SK-N-MC (cell line): ENCODE measurements at regions not wholly inside any gene's neighbourhood (a gene's known extent, or its start where the extent isn't known, plus 50 kb on each side); places are given as distances from the start of the nearest gene placed in this dataset.
"Not testable (repeated sequence)": the region's sequence is repeated elsewhere in the genome, so short reads cannot be mapped to it uniquely, and the experiment has no call there.

Source experiments
- DNase-seq: peaks from one replicate; pipeline ENCODE4 v3.0.0-alpha.2; 2011; ENCODE audit warnings: low read depth, low spot score
- H3K27ac ChIP-seq: fragments of 200-600 bp; sonication (generic); 2 replicates; pipeline ENCODE4 v1.5.1; 2016; ENCODE audit warnings: mixed run types
- H3K36me3 ChIP-seq: fragments of 200-600 bp; sonication (generic); 2 replicates; pipeline ENCODE4 v1.6.1; 2017; ENCODE audit warnings: antibody characterized with exemption, low read length, mixed read lengths; ENCODE audit not compliant: insufficient read depth
- H3K4me3 ChIP-seq: fragments of 200-600 bp; sonication (generic); 2 replicates; pipeline ENCODE4 v1.5.1; 2016
- H3K9ac ChIP-seq: fragments of 200-600 bp; sonication (generic); 2 replicates; pipeline ENCODE4 v1.8.0; 2017; ENCODE audit warnings: mixed run types, mixed read lengths; ENCODE audit not compliant: insufficient read length
- H3K9me3 ChIP-seq: fragments of 200-600 bp; sonication (generic); 2 replicates; pipeline ENCODE4 v1.6.1; 2017; ENCODE audit warnings: low read depth, mild to moderate bottlenecking, antibody characterized with exemption, low read length, moderate library complexity, mixed read lengths
- EZH2 ChIP-seq: fragments of 200-600 bp; sonication (generic); IDR thresholded peaks from one replicate; pipeline ENCODE4 v1.6.1; 2017; ENCODE audit warnings: antibody characterized with exemption
- FOXP2 ChIP-seq: optimal IDR thresholded peaks from 2 replicates; pipeline ENCODE3; 2011; ENCODE audit warnings: mild to moderate bottlenecking, moderate library complexity; ENCODE audit not compliant: insufficient read depth; ENCODE audit errors: extremely low read length, control extremely low read depth
- POLR2AphosphoS5 ChIP-seq: IDR thresholded peaks from 2 replicates; pipeline ENCODE4 v1.6.1; 2012; ENCODE audit warnings: mild to moderate bottlenecking, low read depth, low read length, borderline replicate concordance

DNA sequence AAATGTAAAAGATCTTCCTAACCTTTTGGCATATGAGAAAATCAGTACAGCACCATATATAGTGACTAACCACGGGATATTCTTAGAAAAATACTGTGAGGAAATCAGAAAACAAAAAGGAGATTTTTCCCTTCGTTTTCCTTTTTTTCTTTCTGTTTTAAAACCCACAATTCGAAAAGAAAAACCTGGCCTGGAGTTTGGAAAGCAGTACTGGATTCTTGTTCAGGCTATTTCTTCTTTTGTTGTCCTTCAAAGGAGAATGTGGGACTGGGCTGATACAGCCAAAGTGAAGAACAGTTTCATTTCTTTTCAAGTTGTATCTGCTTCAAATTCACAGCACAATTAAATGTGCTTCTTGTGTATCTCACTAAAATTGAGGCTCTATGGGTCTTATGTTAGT, 156.8 kb upstream of the PHYHIPL start:
- H3K27ac ChIP-seq = no peak overlapping the region
- no peak for TF ChIP-seq FOXP2
- no peak for TF ChIP-seq EZH2
- no peak for TF ChIP-seq POLR2AphosphoS5
- H3K9me3 ChIP-seq = no peaks in the 10 kb centered on the region
- no peak for DNase-seq
- H3K9ac ChIP-seq = no peak overlapping the region
- H3K4me3 ChIP-seq = no peak overlapping the region
- H3K36me3 ChIP-seq = no peaks in the 10 kb centered on the region

GRCh38 chr10:59020502-59020901, 155.9 kb upstream of the PHYHIPL start:
- Histone ChIP-seq H3K36me3 (no peaks in the 10 kb centered on the region), H3K9me3 (no peaks in the 10 kb centered on the region), H3K27ac (no peak overlapping the region), H3K4me3 (no peak overlapping the region), H3K9ac (no peak overlapping the region)
- no peak for DNase-seq
- TF ChIP-seq EZH2 (no peak), POLR2AphosphoS5 (no peak), FOXP2 (no peak)

DNA sequence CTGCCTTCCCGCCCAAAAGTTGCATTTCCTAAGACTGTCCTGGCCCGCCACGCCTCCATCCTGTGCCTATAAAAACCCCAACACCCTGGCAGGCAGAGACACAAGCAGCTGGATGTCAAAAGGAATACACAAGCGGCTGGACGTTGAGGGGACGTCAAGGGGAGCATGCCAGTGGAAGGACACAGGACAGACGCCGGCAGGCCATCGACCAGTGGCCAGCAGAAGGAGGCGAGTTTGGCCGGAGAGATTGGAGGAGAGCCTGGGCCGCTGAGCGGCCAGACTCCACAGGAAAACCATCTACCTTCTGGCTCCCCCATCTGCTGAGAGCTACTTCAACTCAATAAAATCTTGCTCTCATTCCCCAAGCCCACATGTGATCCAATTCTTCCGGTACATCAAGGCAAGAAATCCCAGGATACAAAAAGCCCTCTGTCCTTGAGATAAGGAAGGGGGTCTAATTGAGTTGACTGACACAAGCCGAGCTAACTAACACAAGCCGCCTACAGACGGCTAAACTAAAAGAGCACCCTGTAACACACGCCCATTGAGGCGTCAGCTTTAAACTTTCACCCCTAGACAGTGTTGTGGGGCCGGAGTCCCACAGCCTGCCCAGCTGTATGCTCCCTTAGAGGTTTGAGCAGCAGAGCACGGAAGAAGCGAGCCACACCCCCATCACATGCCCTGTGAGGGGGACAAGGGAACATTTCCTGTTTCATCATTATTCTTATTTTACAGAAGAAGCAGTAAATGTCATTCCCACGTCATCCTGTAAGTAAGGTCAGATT, 150.3 kb upstream of the PHYHIPL start:
- Histone ChIP-seq H3K36me3 (no peaks in the 10 kb centered on the region), H3K27ac (no peak overlapping the region), H3K9ac (no peak overlapping the region), H3K9me3 (no peaks in the 10 kb centered on the region), H3K4me3 (no peak overlapping the region)
- TF ChIP-seq FOXP2 = no peak
- TF ChIP-seq POLR2AphosphoS5 = no peak
- no peak for TF ChIP-seq EZH2
- DNase-seq = no peak

DNA sequence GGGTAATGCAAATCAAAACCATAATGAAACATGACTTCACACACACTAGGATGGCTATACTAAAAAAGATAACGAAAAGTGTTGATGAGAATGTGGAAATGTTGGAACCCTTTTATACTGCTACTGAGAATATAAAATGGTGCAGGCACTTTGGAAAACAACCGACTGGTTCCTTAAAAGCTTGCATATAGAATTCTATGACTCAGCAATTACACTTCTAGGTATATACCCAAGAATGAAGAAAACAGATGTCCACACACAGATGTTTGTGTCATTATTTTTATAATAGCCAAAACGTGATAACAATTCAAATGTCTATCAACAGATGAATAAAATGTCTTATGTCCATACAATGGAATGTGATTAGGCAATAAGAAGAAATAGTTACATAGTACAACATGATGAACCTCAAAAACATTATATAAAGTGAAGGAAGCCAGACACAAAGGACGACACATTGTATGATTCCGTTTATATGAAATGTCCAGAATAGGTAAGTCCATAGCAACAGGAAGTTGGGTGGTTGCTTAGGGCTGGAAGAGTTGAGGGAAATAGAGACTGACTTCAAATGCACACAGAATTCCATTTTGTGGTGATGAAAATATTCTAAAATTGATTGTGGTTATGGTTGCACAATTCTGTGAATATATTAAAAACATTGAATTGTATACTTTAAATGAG, 148.3 kb upstream of the PHYHIPL start:
- peak; percentile 40 for DNase-seq
- H3K4me3 ChIP-seq = no peak overlapping the region

DNA sequence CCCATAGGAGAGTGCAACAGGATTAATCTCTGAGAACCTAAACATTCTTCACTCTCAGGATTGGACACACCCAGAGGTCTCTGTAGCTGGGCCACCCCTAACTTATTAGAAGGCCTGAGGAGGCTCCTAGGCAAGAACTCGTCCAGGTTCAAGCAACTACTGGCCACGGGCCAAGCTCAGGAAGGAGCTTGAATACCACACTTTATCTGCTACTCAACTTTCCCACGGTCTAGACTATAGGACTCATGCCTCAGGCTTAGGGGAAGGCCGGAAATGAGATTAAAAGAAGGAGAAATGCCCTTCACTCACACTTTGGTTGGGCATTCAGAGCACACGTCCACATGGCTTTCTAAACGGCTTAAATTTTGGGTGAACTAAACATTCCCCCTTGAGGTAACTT, 142.8 kb upstream of the PHYHIPL start:
- no peak overlapping the region for H3K27ac ChIP-seq
- H3K9me3 ChIP-seq = no peaks in the 10 kb centered on the region
- H3K36me3 ChIP-seq = no peaks in the 10 kb centered on the region
- H3K9ac ChIP-seq = no peak overlapping the region
- H3K4me3 ChIP-seq = no peak overlapping the region
- no peak for DNase-seq
- TF ChIP-seq FOXP2 (no peak), POLR2AphosphoS5 (no peak), EZH2 (no peak)

More for the DNA sequence above, 148.3 kb upstream of the PHYHIPL start:
- Histone ChIP-seq H3K9me3 (no peaks in the 10 kb centered on the region), H3K27ac (no peak overlapping the region), H3K9ac (no peak overlapping the region), H3K36me3 (no peaks in the 10 kb centered on the region)
- TF ChIP-seq FOXP2 = no peak
- TF ChIP-seq EZH2 = no peak
- TF ChIP-seq POLR2AphosphoS5 = no peak

DNA sequence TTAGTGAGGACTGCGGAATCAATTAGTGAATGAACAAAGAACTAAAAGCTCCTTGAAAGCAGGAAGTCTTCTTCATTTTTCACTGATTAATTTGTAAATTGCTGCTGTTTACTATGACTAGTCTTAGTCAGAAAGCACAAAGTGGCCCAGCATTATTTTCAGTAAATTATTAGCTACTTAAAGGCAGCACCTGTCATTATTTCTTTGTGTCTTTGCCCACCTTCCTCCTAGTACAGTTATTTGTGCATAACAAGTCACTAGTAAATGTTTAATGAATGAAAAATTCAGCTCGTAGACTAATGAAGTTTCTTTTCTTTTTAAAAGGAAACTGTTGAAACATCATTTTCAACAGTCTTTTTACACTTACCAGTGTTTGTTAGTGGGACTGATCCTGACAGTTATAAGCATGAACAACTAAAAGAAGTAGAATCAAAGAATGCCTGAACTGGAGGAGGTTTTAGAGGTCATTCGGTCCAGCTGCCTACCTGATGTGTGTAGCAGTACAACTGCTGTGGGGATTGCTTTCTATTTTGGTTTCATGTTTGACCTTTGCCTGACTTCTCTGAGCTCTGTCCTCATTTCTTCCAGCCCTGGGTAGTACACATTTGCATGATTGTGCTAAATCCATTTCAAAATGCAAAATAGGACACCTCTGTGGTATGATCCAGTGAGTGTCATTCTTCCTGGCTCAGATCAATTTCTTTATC, 140.0 kb upstream of the PHYHIPL start:
- Histone ChIP-seq H3K27ac (no peak overlapping the region), H3K9ac (no peak overlapping the region), H3K9me3 (no peaks in the 10 kb centered on the region), H3K36me3 (no peaks in the 10 kb centered on the region), H3K4me3 (no peak overlapping the region)
- TF ChIP-seq POLR2AphosphoS5 = no peak
- no peak for TF ChIP-seq FOXP2
- DNase-seq = no peak

DNA sequence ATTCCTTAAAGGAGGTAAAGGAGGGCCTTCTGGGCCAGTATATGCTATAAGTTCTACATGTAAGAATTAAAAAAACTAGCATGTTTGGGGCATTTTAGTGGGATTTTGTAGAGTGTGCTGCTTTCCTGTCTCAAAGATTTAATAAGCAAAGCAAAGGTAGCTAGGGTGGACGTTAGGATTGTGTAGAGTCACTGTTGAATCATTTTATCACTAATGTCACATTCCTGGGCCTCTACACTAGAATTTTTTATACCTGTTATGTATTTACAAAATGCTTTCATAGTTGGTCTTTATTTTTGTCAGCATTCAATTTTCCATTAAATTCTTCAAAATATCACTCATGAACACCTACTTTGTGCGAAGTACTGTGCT, 139.4 kb upstream of the PHYHIPL start:
- TF ChIP-seq POLR2AphosphoS5 (no peak), EZH2 (no peak), FOXP2 (no peak)
- Histone ChIP-seq H3K4me3 (no peak overlapping the region), H3K9me3 (no peaks in the 10 kb centered on the region), H3K27ac (no peak overlapping the region), H3K36me3 (no peaks in the 10 kb centered on the region), H3K9ac (no peak overlapping the region)
- DNase-seq = no peak

DNA sequence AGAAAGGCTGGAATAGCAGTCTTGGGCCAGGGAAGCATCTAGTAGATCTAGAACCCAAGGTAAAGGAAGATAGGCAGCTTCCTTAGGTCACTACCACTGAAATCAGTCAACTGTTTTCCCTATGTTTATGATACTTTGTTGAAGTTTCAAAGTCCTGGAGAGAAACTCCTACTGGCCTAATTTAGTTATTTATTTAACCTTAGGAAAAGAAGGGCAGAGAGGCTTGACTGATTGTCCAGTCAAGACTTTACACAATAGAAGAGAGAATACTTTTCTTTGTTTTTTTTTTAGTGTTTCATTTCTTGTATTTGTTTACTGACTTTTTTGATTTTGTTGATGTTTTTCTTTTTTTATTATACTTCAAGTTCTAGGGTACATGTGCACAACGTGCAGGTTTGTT, 138.9 kb upstream of the PHYHIPL start:
- no peak overlapping the region for H3K9ac ChIP-seq
- no peak overlapping the region for H3K27ac ChIP-seq
- TF ChIP-seq FOXP2 (no peak), POLR2AphosphoS5 (no peak), EZH2 (no peak)
- no peaks in the 10 kb centered on the region for H3K9me3 ChIP-seq
- DNase-seq = no peak
- no peak overlapping the region for H3K4me3 ChIP-seq
- no peaks in the 10 kb centered on the region for H3K36me3 ChIP-seq

- H3K9me3 ChIP-seq, DNase-seq, H3K27ac ChIP-seq, H3K4me3 ChIP-seq, H3K36me3 ChIP-seq, H3K9ac ChIP-seq: not testable (repeated sequence)
Measured at GRCh38 chr10:59043358-59043757, 133.1 kb upstream of the PHYHIPL start.
